Endothelial cell of umbilical vein (primary cell): ENCODE measurements at regions not wholly inside any gene's neighbourhood (a gene's known extent, or its start where the extent isn't known, plus 50 kb on each side); places are given as distances from the start of the nearest gene placed in this dataset.

Source experiments
- EZH2 ChIP-seq: IDR thresholded peaks from 2 replicates; pipeline ENCODE4 v1.6.1; 2012; ENCODE audit warnings: borderline replicate concordance, low read depth, mild to moderate bottlenecking, moderate library complexity, low read length, inconsistent platforms; ENCODE audit not compliant: severe bottlenecking
- FOS ChIP-seq: IDR thresholded peaks from 2 replicates; pipeline ENCODE4 v1.6.1; 2011; ENCODE audit warnings: mild to moderate bottlenecking, low read length, moderate library complexity, borderline replicate concordance; ENCODE audit not compliant: insufficient read depth
- GATA2 ChIP-seq: IDR thresholded peaks from 2 replicates; pipeline ENCODE4 v1.7.0; 2011; ENCODE audit warnings: low read depth, mild to moderate bottlenecking, moderate library complexity, mixed read lengths, low read length; ENCODE audit not compliant: insufficient read length, insufficient read depth
- JUN ChIP-seq: IDR thresholded peaks from 2 replicates; pipeline ENCODE4 v1.6.1; 2011; ENCODE audit warnings: borderline replicate concordance, low read depth; ENCODE audit not compliant: insufficient read length, insufficient read depth
- MYC ChIP-seq: IDR thresholded peaks from one replicate; pipeline ENCODE4 v1.6.1; 2011; ENCODE audit warnings: mild to moderate bottlenecking, low read depth, low read length
- POLR2A ChIP-seq: IDR thresholded peaks from 2 replicates; pipeline ENCODE4 v1.6.1; 2012; ENCODE audit warnings: low read depth, mild to moderate bottlenecking, control low read depth, low read length
- POLR2AphosphoS5 ChIP-seq: IDR thresholded peaks from 2 replicates; pipeline ENCODE4 v1.6.1; 2012; ENCODE audit warnings: low read depth, mild to moderate bottlenecking, control low read depth, low read length, moderate library complexity; ENCODE audit not compliant: insufficient read depth
- TF ChIP-seq, protein P1 (sequence below), 2 donors: IDR thresholded peaks; 1 replicate in 1 of 2; 2 replicates in 1 of 2; pipeline ENCODE4 v1.5.1; 2011; ENCODE audit warnings: low read length in 2 of 2, mild to moderate bottlenecking in 2 of 2, moderate library complexity in 2 of 2, control low read depth in 1 of 2, inconsistent platforms in 1 of 2, low read depth in 1 of 2; ENCODE audit not compliant: insufficient read depth in 1 of 2; ENCODE audit errors: extremely low read depth in 1 of 2

DNA sequence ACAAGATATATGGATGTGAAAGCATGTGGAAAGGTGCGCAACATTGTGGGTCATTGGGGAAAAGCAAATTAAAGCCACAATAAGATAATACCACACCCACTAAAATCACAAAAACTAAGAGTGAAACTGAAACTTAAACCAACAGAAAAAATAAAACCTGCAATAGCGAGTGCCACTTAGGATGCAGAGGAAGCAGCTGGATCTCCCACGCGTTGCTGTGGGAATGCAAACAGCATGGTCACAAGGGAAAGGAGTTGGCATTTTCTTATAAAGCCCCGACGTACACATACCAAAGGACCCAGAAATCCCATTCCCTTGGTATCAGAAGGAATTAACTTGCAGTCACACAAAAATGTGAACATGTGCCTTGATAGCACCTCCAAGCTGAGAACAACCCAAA is 712.0 kb downstream of the TBC1D22A start:
- TF ChIP-seq, protein P1, sequence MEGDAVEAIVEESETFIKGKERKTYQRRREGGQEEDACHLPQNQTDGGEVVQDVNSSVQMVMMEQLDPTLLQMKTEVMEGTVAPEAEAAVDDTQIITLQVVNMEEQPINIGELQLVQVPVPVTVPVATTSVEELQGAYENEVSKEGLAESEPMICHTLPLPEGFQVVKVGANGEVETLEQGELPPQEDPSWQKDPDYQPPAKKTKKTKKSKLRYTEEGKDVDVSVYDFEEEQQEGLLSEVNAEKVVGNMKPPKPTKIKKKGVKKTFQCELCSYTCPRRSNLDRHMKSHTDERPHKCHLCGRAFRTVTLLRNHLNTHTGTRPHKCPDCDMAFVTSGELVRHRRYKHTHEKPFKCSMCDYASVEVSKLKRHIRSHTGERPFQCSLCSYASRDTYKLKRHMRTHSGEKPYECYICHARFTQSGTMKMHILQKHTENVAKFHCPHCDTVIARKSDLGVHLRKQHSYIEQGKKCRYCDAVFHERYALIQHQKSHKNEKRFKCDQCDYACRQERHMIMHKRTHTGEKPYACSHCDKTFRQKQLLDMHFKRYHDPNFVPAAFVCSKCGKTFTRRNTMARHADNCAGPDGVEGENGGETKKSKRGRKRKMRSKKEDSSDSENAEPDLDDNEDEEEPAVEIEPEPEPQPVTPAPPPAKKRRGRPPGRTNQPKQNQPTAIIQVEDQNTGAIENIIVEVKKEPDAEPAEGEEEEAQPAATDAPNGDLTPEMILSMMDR (IDR thresholded peaks at IDR 0.05; ENCODE audit: extremely low read depth in 1 of 2, insufficient read depth in 1 of 2, low read depth in 1 of 2, low read length in 2 of 2), result no peak
- TF ChIP-seq EZH2, result no peak
- TF ChIP-seq GATA2, result no peak
- no peak for TF ChIP-seq POLR2A
- no peak for TF ChIP-seq POLR2AphosphoS5
- TF ChIP-seq FOS, result no peak
- no peak for TF ChIP-seq MYC
- TF ChIP-seq JUN, result no peak
